H9 (cell line): ENCODE measurements at regions not wholly inside any gene's neighbourhood (a gene's known extent, or its start where the extent isn't known, plus 50 kb on each side); places are given as distances from the start of the nearest gene placed in this dataset.

ENCODE experiments used
- DNase-seq: peaks from one replicate; pipeline ENCODE4 v3.0.0-alpha.2; 2017
- H2AFZ ChIP-seq: one replicate; pipeline ENCODE4 v1.6.1; 2013; ENCODE audit warnings: mild to moderate bottlenecking, low read length, control low read depth, moderate library complexity
- H2AK5ac ChIP-seq: 2 replicates; pipeline ENCODE4 v1.6.1; 2013; ENCODE audit warnings: low read length, control low read depth, mixed read lengths; ENCODE audit not compliant: insufficient read length
- H2BK120ac ChIP-seq: one replicate; pipeline ENCODE4 v1.6.1; 2013; ENCODE audit warnings: low read depth, mild to moderate bottlenecking, low read length, control low read depth, inconsistent platforms; ENCODE audit not compliant: poor library complexity, severe bottlenecking
- H2BK12ac ChIP-seq: 2 replicates; pipeline ENCODE4 v1.6.1; 2013; ENCODE audit warnings: low read length, control low read depth, mixed read lengths, low read depth; ENCODE audit not compliant: insufficient read length
- H2BK15ac ChIP-seq: 2 replicates; pipeline ENCODE4 v1.6.1; 2013; ENCODE audit warnings: low read depth, low read length, control low read depth
- H2BK20ac ChIP-seq: one replicate; pipeline ENCODE4 v1.6.1; 2013; ENCODE audit warnings: low read depth, mild to moderate bottlenecking, low read length, control low read depth, inconsistent platforms; ENCODE audit not compliant: poor library complexity, severe bottlenecking
- H2BK5ac ChIP-seq: 2 replicates; pipeline ENCODE4 v1.6.1; 2013; ENCODE audit warnings: low read length, control low read depth, mixed read lengths; ENCODE audit not compliant: insufficient read length
- H3K14ac ChIP-seq: 2 replicates; pipeline ENCODE4 v1.6.1; 2013; ENCODE audit warnings: low read length, control low read depth; ENCODE audit not compliant: insufficient read depth
- H3K18ac ChIP-seq: 2 replicates; pipeline ENCODE4 v1.6.1; 2013; ENCODE audit warnings: low read depth, mild to moderate bottlenecking, mixed read lengths, low read length, control low read depth; ENCODE audit not compliant: insufficient read length
- H3K23ac ChIP-seq: 2 replicates; pipeline ENCODE4 v1.6.1; 2013; ENCODE audit warnings: low read length, control low read depth, mixed read lengths, low read depth; ENCODE audit not compliant: insufficient read length
- H3K23me2 ChIP-seq: 2 replicates; pipeline ENCODE4 v1.6.1; 2013; ENCODE audit warnings: low read depth, mild to moderate bottlenecking, mixed read lengths, low read length, control low read depth; ENCODE audit not compliant: insufficient read length, poor library complexity, severe bottlenecking
- H3K27ac ChIP-seq: 2 replicates; pipeline ENCODE4 v1.5.1; 2013; ENCODE audit warnings: low read length, control low read depth, mixed read lengths, low read depth; ENCODE audit not compliant: insufficient read length
- H3K27me3 ChIP-seq: 2 replicates; pipeline ENCODE4 v1.6.1; 2013; ENCODE audit warnings: low read length, control low read depth, inconsistent platforms; ENCODE audit not compliant: insufficient read depth
- H3K4ac ChIP-seq: 2 replicates; pipeline ENCODE4 v1.6.1; 2013; ENCODE audit warnings: low read depth, mild to moderate bottlenecking, control low read depth, inconsistent platforms, low read length, moderate library complexity
- H3K4me1 ChIP-seq: 2 replicates; pipeline ENCODE4 v1.6.1; 2013; ENCODE audit warnings: low read length, control low read depth, inconsistent platforms; ENCODE audit not compliant: insufficient read depth
- H3K4me2 ChIP-seq: 2 replicates; pipeline ENCODE4 v1.6.1; 2013; ENCODE audit warnings: low read length, control low read depth, mixed read lengths; ENCODE audit not compliant: insufficient read length, insufficient read depth
- H3K56ac ChIP-seq: 2 replicates; pipeline ENCODE4 v1.6.1; 2013; ENCODE audit warnings: low read depth, mild to moderate bottlenecking, mixed read lengths, low read length, control low read depth; ENCODE audit not compliant: insufficient read length
- H3K79me1 ChIP-seq: 2 replicates; pipeline ENCODE4 v1.6.1; 2013; ENCODE audit warnings: low read depth, mild to moderate bottlenecking, moderate library complexity, low read length, control low read depth, inconsistent platforms; ENCODE audit not compliant: insufficient read depth, poor library complexity, severe bottlenecking
- H3K79me2 ChIP-seq: 2 replicates; pipeline ENCODE4 v1.6.1; 2013; ENCODE audit warnings: low read length, control low read depth, inconsistent platforms; ENCODE audit not compliant: insufficient read depth
- H3K9ac ChIP-seq: 2 replicates; pipeline ENCODE4 v1.6.1; 2013; ENCODE audit warnings: low read length, control low read depth, mixed read lengths; ENCODE audit not compliant: insufficient read length; ENCODE audit errors: extremely low read depth
- H3K9me3 ChIP-seq: one replicate; pipeline ENCODE4 v1.6.1; 2013; ENCODE audit warnings: low read depth, low read length, inconsistent platforms; ENCODE audit not compliant: control insufficient read depth
- H3T11ph ChIP-seq: one replicate; pipeline ENCODE4 v1.6.1; 2013; ENCODE audit warnings: mild to moderate bottlenecking, low read length, control low read depth, inconsistent platforms
- H4K20me1 ChIP-seq: one replicate; pipeline ENCODE4 v1.6.1; 2013; ENCODE audit not compliant: control insufficient read depth, insufficient read length, insufficient read depth
- H4K5ac ChIP-seq: 2 replicates; pipeline ENCODE4 v1.6.1; 2013; ENCODE audit warnings: low read depth, mild to moderate bottlenecking, mixed read lengths, low read length, control low read depth; ENCODE audit not compliant: insufficient read length
- H4K8ac ChIP-seq: replicated peaks from 2 replicates; pipeline ENCODE4 v1.6.1; 2013; ENCODE audit warnings: low read length, control low read depth, mixed read lengths, low read depth; ENCODE audit not compliant: insufficient read length
- H4K91ac ChIP-seq: 2 replicates; pipeline ENCODE4 v1.6.1; 2013; ENCODE audit warnings: low read depth, mild to moderate bottlenecking, moderate library complexity, mixed read lengths, low read length, control low read depth; ENCODE audit not compliant: insufficient read length
- H3K27ac Mint-ChIP-seq, 3 experiments: 2 replicates in 2 of 3; 3 replicates in 1 of 3; pipeline ENCODE4 v1.8.0; 2020 to 2021; ENCODE audit warnings: mixed read lengths in 3 of 3, mild to moderate bottlenecking in 1 of 3, moderate library complexity in 1 of 3
- H3K27me3 Mint-ChIP-seq: 2 replicates; pipeline ENCODE4 v1.8.0; 2021; ENCODE audit warnings: low read depth, mild to moderate bottlenecking, moderate library complexity, mixed read lengths
- H3K36me3 Mint-ChIP-seq, 3 experiments: 2 replicates in 2 of 3; 3 replicates in 1 of 3; pipeline ENCODE4 v1.8.0; 2020 to 2021; ENCODE audit warnings: low read depth in 3 of 3, mixed read lengths in 3 of 3; ENCODE audit not compliant: insufficient read depth in 1 of 3
- H3K4me1 Mint-ChIP-seq, 2 experiments: 2 replicates each; pipeline ENCODE4 v1.8.0; 2020; ENCODE audit warnings: mixed read lengths in 2 of 2
- H3K4me3 Mint-ChIP-seq, 2 experiments: 2 replicates in 1 of 2; 3 replicates in 1 of 2; pipeline ENCODE4 v1.8.0; 2020 to 2021; ENCODE audit warnings: mild to moderate bottlenecking in 2 of 2, mixed read lengths in 2 of 2, moderate library complexity in 1 of 2
- H3K9me3 Mint-ChIP-seq, 2 experiments: 2 replicates in 1 of 2; 3 replicates in 1 of 2; pipeline ENCODE4 v1.8.0; 2020; ENCODE audit warnings: mild to moderate bottlenecking in 2 of 2, mixed read lengths in 2 of 2, moderate library complexity in 1 of 2
- CTCF ChIP-seq: fragments of 200-600 bp; sonication (generic); conservative IDR thresholded peaks from 3 replicates; pipeline ENCODE4 v1.8.0; 2021; ENCODE audit warnings: antibody characterized with exemption, mild to moderate bottlenecking
- WGBS: extraction: QIAGEN DNeasy Blood & Tissue Kit; methylation state at CpG from one replicate; pipeline ENCODE4 v1.1.7; 2013; ENCODE audit warnings: missing lambda C conversion rate, low lambda C conversion rate, mixed read lengths; ENCODE audit not compliant: insufficient read length; ENCODE audit errors: extremely low coverage; 5-methylcytosine and 5-hydroxymethylcytosine counted together

GRCh38 chr20:48180024-48180423 lies 394.7 kb upstream of the SULF2 start:
- no peak overlapping the region for H3K27ac ChIP-seq

More at GRCh38 chr20:48180024-48180423, 394.7 kb upstream of the SULF2 start:
- Histone ChIP-seq H3K23me2 (no peaks in the 10 kb centered on the region), H2BK5ac (no peak overlapping the region), H3K56ac (no peak overlapping the region), H2BK15ac (no peak overlapping the region), H3K79me1 (no peaks in the 10 kb centered on the region), H4K20me1 (no peaks in the 10 kb centered on the region), H3K18ac (no peak overlapping the region), H3K9ac (no peak overlapping the region), H4K8ac (no peak overlapping the region), H3K27me3 (no peaks in the 10 kb centered on the region), H2BK12ac (no peak overlapping the region), H3K9me3 (no peaks in the 10 kb centered on the region), H3K23ac (no peak overlapping the region), H3K4ac (no peak overlapping the region), H3K4me1 (0 out of 2 replicates have a peak, but pooled peaks cover 3% of the 10 kb centered on the region), H3T11ph (no peak overlapping the region), H2BK20ac (no peak overlapping the region), H4K5ac (no peak overlapping the region), H3K79me2 (no peaks in the 10 kb centered on the region), H3K4me2 (no peak overlapping the region), H2BK120ac (no peak overlapping the region), H4K91ac (no peak overlapping the region), H2AFZ (no peak overlapping the region), H2AK5ac (no peak overlapping the region), H3K14ac (no peak overlapping the region)
- H3K27me3 Mint-ChIP-seq: peaks cover 1% of the 10 kb centered on the region
- H3K36me3 Mint-ChIP-seq: peaks cover 0 to 17% (median 0%) of the 10 kb centered on the region in 3 experiments; a peak in 3 of 7 replicates
- no peak overlapping the region for H3K4me3 Mint-ChIP-seq
- WGBS: no CpG with 5 or more reads among the region's 3 CpGs
- peaks cover 0 to 5% of the 10 kb centered on the region in 2 experiments; a peak in 3 of 5 replicates for H3K9me3 Mint-ChIP-seq
- H3K27ac Mint-ChIP-seq: no peak overlapping the region
- TF ChIP-seq CTCF: no peak
- H3K4me1 Mint-ChIP-seq: peaks cover 19 to 29% of the 10 kb centered on the region in 2 experiments
- no peak for DNase-seq
